Kidney tubule cell (primary cell): ENCODE measurements at regions not wholly inside any gene's neighbourhood (a gene's known extent, or its start where the extent isn't known, plus 50 kb on each side); places are given as distances from the start of the nearest gene placed in this dataset.

Experiments used
- DNase-seq: peaks from one replicate; pipeline ENCODE4 v3.0.0-alpha.2; 2018; ENCODE audit warnings: low spot score

DNA sequence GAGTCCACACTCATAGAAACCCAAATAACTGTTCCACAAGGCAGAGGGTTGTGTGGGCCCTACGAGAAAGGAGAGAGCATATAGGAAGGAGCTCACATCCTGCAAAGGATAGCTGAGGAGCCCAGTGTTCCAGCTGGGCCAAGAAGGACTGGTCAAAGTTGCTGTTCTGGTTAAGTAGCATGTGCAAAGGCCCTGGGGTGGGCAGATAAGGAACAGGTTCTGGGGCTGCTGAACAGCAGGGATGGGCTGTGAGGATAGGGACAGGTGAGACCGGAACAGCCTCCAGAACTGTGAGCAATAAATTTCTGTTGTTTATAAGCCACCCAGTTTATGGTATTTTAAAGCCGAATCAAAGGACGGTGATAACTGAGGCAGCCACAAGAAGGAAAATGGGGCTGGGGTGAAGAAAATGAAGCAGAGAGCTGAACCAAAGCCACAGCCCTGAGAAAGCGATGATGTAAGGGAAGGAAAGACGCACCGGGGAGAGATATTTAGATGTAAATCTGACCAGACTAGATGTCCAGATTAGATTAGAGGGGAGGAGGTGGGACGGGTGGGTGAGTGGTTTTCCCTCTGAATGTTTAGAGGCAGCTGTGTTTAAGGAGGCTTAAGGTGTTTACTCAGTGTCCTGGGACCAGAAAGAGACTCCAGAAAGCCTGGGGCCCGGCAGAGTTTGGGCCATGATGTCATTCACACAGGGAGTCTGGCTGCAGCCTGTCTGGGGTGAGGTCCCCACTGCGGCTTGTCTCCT lies 180.8 kb upstream of the BCOR start:
- peak; percentile 25 for DNase-seq

GRCh38 chrX:40277672-40278071 lies 179.9 kb upstream of the BCOR start:
- no peak for DNase-seq

- DNase-seq: no peak
These were observed 175.7 kb upstream of the BCOR start for GRCh38 chrX:40273356-40274050.

GRCh38 chrX:40272776-40273175 lies 175.0 kb upstream of the BCOR start:
- DNase-seq: no peak

DNA sequence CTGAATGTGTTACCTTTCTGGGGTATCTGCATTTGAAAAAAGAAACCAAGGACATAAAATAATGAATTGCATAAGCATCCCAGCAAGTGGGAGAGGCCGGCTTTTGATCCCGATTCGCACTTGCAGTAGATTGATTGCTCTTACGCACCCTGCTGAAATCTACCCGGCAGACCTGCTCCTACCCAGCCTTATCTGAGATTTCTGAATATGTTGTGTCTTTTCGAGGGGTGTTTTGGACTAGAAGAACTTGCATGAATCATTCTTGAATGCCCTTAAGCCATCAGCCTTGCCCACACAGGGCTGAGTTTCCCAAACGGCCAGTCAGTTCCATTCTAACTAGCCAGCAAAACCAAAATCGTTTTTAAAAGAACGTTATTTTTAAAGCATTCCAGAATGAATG lies 174.4 kb upstream of the BCOR start:
- no peak for DNase-seq

DNA sequence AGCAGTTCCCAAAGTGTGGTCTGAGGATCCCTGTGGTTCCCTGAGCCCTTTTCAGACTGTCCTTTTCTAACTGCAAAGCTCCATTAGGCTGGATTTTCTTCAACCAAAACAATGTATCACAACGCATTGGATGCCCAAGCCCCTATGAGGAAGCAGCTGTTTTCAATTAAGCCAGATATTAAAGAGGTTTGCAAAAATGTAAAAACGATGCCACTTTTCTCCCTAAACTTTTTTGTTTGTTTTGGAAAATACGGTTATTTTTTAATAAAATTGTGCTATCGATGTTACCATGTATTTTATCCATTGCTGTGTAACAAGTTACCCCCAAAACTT lies 170.4 kb upstream of the BCOR start:
- DNase-seq: no peak

GRCh38 chrX:40267334-40268187 lies 169.8 kb upstream of the BCOR start:
- no peak for DNase-seq

DNA sequence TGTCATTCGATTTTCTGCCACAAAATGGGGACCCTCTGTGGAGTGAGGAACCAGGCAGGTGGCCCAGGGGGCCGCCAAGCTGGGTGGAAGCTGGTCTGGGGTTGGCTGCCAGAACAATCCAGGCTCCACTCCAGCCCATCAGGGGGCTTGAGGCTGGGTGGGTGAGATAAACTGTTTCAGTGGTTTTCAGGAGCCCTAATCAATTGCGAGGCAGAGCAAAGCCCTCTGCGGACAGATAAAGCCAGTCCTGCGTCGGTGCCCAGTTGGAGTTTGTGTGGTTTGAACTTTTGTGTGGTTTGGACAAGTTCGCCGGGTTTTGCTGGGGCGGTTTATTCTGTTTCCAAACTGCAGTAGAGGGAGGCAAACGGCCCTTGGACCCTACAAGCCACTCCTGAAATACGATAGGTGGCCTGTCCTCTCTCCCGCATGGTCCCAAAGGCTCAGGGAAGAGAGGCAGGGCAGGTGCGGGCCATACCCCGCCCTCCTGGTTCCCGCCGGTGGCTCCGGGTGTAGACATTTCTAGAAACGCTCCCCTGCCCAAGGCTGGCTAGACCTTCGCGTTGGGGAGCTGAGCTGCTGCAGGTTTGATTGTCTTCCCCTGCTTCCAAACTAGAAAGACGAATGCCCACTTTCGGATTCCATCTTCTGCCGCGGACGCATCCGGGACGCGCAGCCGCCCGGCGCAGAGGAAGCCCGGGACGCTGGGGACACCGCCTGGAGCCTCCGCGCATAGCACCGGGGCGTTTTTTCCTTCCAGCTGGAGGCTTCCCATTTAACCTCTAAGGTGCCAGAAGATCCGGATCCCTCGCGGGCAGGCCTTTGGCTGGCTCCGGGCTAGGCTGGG lies 169.0 kb upstream of the BCOR start:
- peak; percentile 69 for DNase-seq

DNA sequence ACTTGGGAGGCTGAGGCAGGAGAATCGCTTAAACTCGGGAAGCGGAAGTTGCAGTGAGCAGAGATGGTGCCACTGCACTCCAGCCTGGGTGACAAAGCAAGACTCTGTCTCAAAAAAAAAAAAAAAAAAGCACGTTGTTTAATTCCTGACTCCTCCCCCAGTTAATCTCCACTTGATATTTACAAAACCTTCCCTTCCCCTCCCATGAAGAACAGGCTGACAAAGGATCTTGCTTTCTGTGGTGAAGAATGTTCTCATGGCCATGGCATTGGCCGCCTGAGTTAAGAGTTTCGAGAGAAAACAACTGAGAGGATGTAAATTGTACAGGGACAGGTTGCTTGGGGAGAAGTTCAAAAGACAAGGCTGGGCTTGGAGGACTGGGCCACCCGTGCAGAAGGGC lies 168.2 kb upstream of the BCOR start:
- no peak for DNase-seq

DNA sequence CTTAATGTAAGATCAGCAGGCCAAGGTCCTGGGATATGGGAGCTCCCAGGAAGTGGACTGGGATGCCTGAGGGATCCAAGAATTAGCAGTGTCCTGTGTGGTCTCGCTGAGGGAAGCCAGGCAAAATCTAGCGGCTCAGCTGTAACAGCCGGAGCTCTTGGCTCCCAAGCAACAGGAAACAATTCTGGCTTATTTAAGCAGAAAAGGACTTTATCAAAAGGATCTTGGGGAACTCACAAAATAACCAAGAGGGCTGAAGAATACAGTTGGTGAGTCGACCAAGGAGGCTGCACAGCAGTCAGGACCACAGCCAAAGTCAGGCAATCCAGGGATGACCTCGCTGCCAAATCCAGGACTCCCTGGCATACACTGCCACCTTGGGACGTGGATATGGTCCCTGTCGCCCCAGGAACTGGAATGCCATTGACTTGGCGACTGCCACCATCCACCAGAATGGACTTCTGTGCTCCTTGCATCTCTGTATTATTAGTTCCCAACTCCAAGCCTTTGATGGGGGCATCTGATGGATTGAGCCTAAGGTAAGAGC lies 165.3 kb upstream of the BCOR start:
- DNase-seq: peak; percentile 23

- DNase-seq: peak; percentile 80
These were observed 164.6 kb upstream of the BCOR start for GRCh38 chrX:40262157-40263013.

DNA sequence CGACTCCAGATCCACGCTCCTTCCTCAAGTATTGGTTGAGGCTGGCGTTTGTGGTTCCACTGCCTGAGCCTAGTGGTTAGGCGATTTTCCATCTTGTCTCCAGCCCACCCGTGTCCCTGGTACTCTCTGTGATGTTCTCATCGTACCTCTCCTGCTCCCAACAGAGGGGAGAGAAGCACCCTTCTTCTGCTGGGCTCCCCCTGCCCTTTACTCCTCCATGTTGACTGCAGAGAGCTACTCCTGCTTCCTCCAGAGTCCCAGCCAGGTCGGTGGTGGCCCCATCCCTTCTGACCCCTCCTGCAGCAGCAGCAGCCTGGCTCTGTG lies 164.0 kb upstream of the BCOR start:
- no peak for DNase-seq

DNA sequence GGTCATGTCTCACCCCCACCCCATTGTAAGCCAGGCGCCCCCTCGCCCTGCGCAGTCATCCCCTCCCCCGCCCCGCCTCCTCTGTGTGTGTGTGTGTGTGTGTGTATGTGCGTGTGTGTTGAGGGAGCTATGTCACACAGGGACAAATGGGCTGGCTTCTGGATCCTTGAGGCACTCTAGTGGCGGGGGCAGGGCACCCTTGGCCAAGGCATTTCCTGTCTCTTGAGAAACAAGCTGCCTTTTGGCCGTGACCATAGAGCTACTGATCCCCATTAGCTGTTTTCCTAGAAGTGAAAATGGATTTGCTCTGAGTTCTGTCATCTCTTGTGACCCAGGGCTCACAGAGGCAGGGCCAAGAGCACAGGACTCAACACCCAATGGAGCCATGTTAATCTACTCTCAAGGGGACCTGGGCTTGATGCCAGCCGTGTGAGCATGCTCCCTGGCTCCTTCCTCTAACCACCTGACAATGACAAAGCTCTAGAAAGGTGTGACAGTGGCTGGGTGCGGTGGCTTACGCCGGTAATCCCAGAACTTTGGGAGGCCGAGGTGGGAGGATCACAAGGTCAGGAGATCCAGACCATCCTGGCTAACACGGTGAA lies 162.5 kb upstream of the BCOR start:
- DNase-seq: no peak

DNA sequence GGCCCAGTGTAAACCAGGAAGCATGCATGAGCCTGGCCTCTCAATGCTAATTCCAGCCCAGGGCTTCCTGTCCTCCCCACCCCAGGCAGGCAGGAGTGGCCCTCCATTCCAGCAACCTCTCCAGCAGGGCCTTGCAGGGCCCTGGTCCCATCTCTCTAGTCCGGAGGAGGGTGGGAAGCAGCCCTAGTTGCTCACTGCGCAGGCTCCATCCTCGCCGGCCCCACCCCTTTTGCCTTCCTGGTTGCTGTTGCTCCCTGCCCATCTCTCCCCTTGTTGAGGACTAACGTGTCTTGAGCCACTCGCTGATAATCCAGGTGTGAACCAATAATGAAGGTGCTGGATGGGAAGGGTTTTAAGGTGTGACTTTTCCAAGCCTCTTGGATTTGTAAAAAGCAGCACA lies 161.2 kb upstream of the BCOR start:
- no peak for DNase-seq

DNA sequence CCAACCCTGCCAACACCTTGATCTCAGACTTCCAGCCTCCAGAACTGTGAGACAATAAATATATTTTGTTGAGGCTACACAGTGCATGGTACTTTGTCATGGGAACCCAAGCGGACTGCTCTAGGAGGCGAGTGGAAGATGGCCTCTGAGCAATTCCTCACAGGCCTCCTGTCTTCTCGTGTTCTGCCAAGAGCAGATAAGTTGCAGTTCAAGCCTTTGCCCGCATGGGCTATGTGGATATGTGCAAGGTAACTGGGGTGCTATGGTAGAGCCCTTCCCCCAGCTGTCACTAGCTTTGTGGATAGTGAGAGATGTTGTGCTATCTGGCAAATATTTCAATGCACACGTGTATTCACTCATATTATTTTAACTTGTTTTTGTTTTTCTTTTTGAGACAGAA lies 156.0 kb upstream of the BCOR start:
- DNase-seq: no peak

DNA sequence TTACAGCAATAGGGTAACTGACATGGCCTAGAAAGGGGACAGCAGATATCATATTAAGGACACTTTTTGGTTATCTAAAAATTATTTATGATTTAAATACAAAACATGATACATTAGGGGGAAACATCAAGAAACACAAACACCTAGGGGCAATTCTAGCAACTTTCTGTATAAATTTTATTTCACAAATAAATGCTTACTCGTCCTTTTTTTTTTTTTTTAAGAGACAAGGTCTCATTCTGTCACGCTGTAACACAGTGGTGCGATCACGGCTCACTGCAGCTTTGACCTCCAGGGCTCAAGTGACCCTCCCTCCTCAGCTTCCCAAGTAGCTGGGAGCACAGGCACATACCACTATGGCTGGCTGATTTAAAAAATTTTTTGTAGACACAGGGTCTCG lies 151.8 kb upstream of the BCOR start:
- no peak for DNase-seq

DNA sequence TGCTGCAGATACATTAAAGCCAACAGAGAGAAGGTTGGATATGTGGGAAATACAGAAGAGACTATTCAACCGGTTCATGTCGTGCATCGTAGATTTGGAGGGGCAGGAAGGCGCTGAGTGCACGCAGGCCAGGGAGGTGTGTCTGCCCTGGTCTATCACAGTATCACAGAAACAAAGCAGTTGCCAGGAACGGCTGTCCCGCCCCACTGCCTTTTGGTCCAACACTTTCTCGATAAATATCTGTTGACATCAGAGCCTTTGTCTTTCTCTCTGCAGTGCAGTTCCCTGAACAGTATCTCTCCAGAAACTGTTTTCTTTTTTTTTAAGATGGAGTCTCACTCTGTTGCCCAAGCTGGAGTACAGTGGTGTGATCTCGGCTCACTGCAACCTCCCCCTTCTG lies 151.1 kb upstream of the BCOR start:
- DNase-seq: no peak

GRCh38 chrX:40247848-40248622 lies 150.3 kb upstream of the BCOR start:
- DNase-seq: no peak

DNA sequence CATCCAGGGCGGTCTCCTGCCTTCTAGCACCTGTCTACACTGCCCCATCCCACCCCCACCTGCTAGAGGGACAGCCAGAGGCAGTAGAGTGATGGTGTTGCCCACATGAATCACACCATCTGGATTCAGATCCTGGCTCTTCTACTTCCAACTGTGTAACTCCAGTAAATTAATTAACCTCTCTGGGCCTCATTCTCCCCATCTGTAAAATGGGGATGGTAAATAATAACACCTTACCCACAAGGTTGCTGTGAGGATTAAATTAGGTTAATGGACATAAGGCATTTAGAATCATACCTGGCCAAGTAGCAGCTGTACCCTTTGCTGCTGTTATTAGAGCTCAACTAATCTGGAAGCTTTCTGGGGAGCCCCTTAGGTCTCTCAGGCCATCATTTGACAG lies 149.6 kb upstream of the BCOR start:
- DNase-seq: no peak
